Neutrophil (primary cell): ENCODE measurements at regions not wholly inside any gene's neighbourhood (a gene's known extent, or its start where the extent isn't known, plus 50 kb on each side); places are given as distances from the start of the nearest gene placed in this dataset.

Experiments
- H3K27ac ChIP-seq: fragments of 200-600 bp; sonication (generic); 2 replicates; pipeline ENCODE4 v1.5.1; 2016; ENCODE audit warnings: mild to moderate bottlenecking, moderate library complexity
- H3K27me3 ChIP-seq: fragments of 200-600 bp; sonication (generic); 2 replicates; pipeline ENCODE4 v1.6.0; 2016; ENCODE audit warnings: mild to moderate bottlenecking
- H3K36me3 ChIP-seq: fragments of 200-600 bp; sonication (generic); 2 replicates; pipeline ENCODE4 v1.5.1; 2017
- H3K4me1 ChIP-seq, 2 experiments: fragments of 200-600 bp in 1 of 2; sonication (generic) in 1 of 2; 1 replicate in 1 of 2; 2 replicates in 1 of 2; pipeline versions ENCODE4 v1.5.1 to v1.6.1; 2013 to 2016; ENCODE audit warnings: low read depth in 1 of 2, low read length in 1 of 2, mild to moderate bottlenecking in 1 of 2, moderate library complexity in 1 of 2; ENCODE audit not compliant: control insufficient read depth in 1 of 2, insufficient read depth in 1 of 2
- H3K4me3 ChIP-seq, 2 experiments: fragments of 200-600 bp in 1 of 2; sonication (generic) in 1 of 2; 1 replicate in 1 of 2; 2 replicates in 1 of 2; pipeline ENCODE4 v1.5.1; 2013 to 2016; ENCODE audit warnings: low read depth in 1 of 2, low read length in 1 of 2, mild to moderate bottlenecking in 1 of 2, moderate library complexity in 1 of 2
- H3K9me3 ChIP-seq: fragments of 200-600 bp; sonication (generic); 2 replicates; pipeline ENCODE4 v1.5.1; 2016
- CTCF ChIP-seq: fragments of 200-600 bp; sonication (generic); IDR thresholded peaks from 2 replicates; pipeline ENCODE4 v1.5.1; 2016; ENCODE audit warnings: antibody characterized with exemption

DNA sequence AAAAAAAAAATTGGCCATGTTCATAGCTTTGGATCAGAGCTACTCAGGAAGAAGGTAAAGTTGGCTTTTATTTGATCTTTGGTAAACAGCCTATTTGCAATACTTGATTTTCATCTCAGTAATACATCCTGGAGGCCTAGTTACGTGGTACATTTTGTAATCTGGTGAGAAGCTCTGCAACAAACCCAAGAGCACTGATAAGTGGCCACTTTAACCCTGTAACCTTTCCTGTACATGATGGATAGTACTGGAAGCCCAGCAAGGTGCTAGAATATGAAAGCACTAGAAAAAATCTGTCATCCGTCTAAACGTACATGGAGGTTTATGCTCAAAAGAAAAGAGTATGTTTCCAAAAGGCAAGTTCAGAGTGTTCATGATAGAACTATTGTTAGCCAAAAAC, 88.3 kb upstream of the BMP2K start:
- Histone ChIP-seq H3K4me3 (no peak overlapping the region), H3K27ac (no peak overlapping the region), H3K9me3 (no peaks in the 10 kb centered on the region), H3K27me3 (no peaks in the 10 kb centered on the region), H3K36me3 (no peaks in the 10 kb centered on the region), H3K4me1 (no peaks in the 10 kb centered on the region)
- TF ChIP-seq CTCF: no peak

DNA sequence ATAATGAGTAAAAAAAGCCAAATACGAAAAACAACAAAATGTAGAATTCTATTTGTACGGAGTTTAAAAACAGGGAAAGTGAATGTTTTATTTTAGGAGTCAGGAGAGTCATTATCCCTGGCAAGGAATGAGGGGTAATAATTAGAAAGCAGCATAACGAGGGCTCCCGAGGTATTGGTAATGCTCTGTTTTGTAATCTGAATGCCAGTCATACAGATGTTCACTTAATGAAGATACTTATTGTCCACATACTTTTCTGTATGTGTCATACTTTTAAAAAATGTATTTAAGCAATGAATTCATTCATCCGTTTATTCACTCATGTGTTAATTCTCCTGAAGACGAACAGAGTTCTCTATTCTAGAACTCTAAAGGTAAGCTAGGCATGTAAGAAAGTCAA, 87.8 kb upstream of the BMP2K start:
- Histone ChIP-seq H3K9me3 (no peaks in the 10 kb centered on the region), H3K27me3 (no peaks in the 10 kb centered on the region), H3K36me3 (no peaks in the 10 kb centered on the region), H3K27ac (no peak overlapping the region), H3K4me3 (no peak overlapping the region), H3K4me1 (no peaks in the 10 kb centered on the region)
- TF ChIP-seq CTCF: no peak

GRCh38 chr4:78689261-78689660, 86.9 kb upstream of the BMP2K start:
- Histone ChIP-seq H3K36me3 (no peaks in the 10 kb centered on the region), H3K27me3 (no peaks in the 10 kb centered on the region), H3K4me1 (no peaks in the 10 kb centered on the region), H3K27ac (no peak overlapping the region), H3K4me3 (no peak overlapping the region), H3K9me3 (no peaks in the 10 kb centered on the region)
- TF ChIP-seq CTCF: no peak

GRCh38 chr4:78689700-78690323, 86.3 kb upstream of the BMP2K start:
- H3K27ac ChIP-seq: no peak overlapping the region
- H3K4me1 ChIP-seq: no peaks in the 10 kb centered on the region
- no peak overlapping the region for H3K4me3 ChIP-seq
- no peak for TF ChIP-seq CTCF
- H3K27me3 ChIP-seq: no peaks in the 10 kb centered on the region
- H3K9me3 ChIP-seq: no peaks in the 10 kb centered on the region
- H3K36me3 ChIP-seq: no peaks in the 10 kb centered on the region

DNA sequence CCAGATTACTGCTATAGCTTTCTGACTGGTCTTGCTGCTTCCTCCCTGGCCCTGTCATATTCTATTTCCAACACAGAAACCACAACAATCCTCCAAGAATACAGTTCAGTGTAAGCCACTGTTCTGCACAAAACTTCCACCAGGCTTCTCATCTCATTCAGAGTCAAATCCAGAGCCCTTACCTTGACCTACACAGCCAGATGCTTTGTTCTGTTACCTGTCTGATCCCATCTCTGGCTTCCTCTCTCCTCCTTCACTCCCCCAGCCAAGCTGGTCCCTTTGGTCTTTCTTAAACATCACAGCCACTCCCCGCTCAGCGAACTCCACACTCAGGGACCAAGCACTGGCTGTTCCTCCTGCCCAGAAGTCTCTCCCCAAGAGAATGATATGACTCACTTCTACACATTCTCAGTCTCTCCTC, 84.8 kb upstream of the BMP2K start:
- H3K4me3 ChIP-seq: no peak overlapping the region
- H3K36me3 ChIP-seq: no peaks in the 10 kb centered on the region
- H3K27me3 ChIP-seq: no peaks in the 10 kb centered on the region
- H3K4me1 ChIP-seq: no peaks in the 10 kb centered on the region
- H3K9me3 ChIP-seq: no peaks in the 10 kb centered on the region
- no peak overlapping the region for H3K27ac ChIP-seq
- TF ChIP-seq CTCF: no peak
